BLaER1 treated with 17β-estradiol and CSF1 and Interleukin-3, amounts not matched to agents 10 nM and 100 nM (cell line): ENCODE measurements at regions not wholly inside any gene's neighbourhood (a gene's known extent, or its start where the extent isn't known, plus 50 kb on each side); places are given as distances from the start of the nearest gene placed in this dataset.

ENCODE experiments used
- H3K27ac ChIP-seq, 11 experiments: shearing (Covaris generic); formaldehyde crosslinking; 2 replicates each; pipeline ENCODE4 v1.8.1; 2022
- H3K27me3 ChIP-seq, 11 experiments: shearing (Covaris generic); formaldehyde crosslinking; 2 replicates each; pipeline ENCODE4 v1.8.1; 2022
- H3K36me3 ChIP-seq, 11 experiments: shearing (Covaris generic); formaldehyde crosslinking; 2 replicates each; pipeline ENCODE4 v1.8.1; 2022
- H3K4me1 ChIP-seq, 10 experiments: shearing (Covaris generic); formaldehyde crosslinking; 2 replicates each; pipeline ENCODE4 v1.8.1; 2022
- H3K4me2 ChIP-seq, 11 experiments: shearing (Covaris generic); formaldehyde crosslinking; 2 replicates each; pipeline ENCODE4 v1.8.1; 2022
- H3K4me3 ChIP-seq, 10 experiments: shearing (Covaris generic); formaldehyde crosslinking; 2 replicates each; pipeline ENCODE4 v1.8.1; 2022
- H3K9ac ChIP-seq, 11 experiments: shearing (Covaris generic); formaldehyde crosslinking; 2 replicates each; pipeline ENCODE4 v1.8.1; 2022
- H3K9me3 ChIP-seq, 11 experiments: shearing (Covaris generic); formaldehyde crosslinking; replicated peaks in 1 of 11; 2 replicates each; pipeline ENCODE4 v1.8.1; 2022
- H4K20me1 ChIP-seq, 11 experiments: shearing (Covaris generic); formaldehyde crosslinking; 2 replicates each; pipeline ENCODE4 v1.8.1; 2022
- Cebpa-rat ChIP-seq, 11 experiments: shearing (Covaris generic); IDR thresholded peaks; 2 replicates each; pipeline ENCODE4 v1.8.1; 2022

GRCh38 chr1:69400128-69400527 lies 167.6 kb upstream of the LRRC7 start:
- no peak for TF ChIP-seq Cebpa-rat (IDR thresholded peaks at IDR 0.05)

GRCh38 chr1:69401879-69402278 lies 165.8 kb upstream of the LRRC7 start:
- Histone ChIP-seq H3K36me3 (no peaks in the 10 kb centered on the region), H4K20me1 (no peaks in the 10 kb centered on the region), H3K4me2 (no peak overlapping the region), H3K27ac (no peak overlapping the region), H3K4me1 (no peaks in the 10 kb centered on the region), H3K9me3 (no peaks in the 10 kb centered on the region), H3K4me3 (no peak overlapping the region), H3K9ac (no peak overlapping the region), H3K27me3 (no peaks in the 10 kb centered on the region)
- no peak for TF ChIP-seq Cebpa-rat (IDR thresholded peaks at IDR 0.05)

More at GRCh38 chr1:69400128-69400527, 167.6 kb upstream of the LRRC7 start:
- 0 out of 22 replicates have a peak, but pooled peaks cover 0 to under 1% (median 0%) of the 10 kb centered on the region in 11 experiments for H3K9me3 ChIP-seq
- H3K4me2 ChIP-seq: no peak overlapping the region
- H3K4me1 ChIP-seq: no peaks in the 10 kb centered on the region
- no peaks in the 10 kb centered on the region for H3K36me3 ChIP-seq
- H4K20me1 ChIP-seq: no peaks in the 10 kb centered on the region
- H3K27ac ChIP-seq: no peak overlapping the region
- no peak overlapping the region for H3K4me3 ChIP-seq
- H3K27me3 ChIP-seq: no peaks in the 10 kb centered on the region
- H3K9ac ChIP-seq: no peak overlapping the region

GRCh38 chr1:69403756-69404320 lies 163.9 kb upstream of the LRRC7 start:
- Histone ChIP-seq H3K9me3 (no peaks in the 10 kb centered on the region), H3K4me1 (no peaks in the 10 kb centered on the region), H3K4me2 (no peak overlapping the region), H3K36me3 (no peaks in the 10 kb centered on the region), H3K27ac (no peak overlapping the region), H4K20me1 (no peaks in the 10 kb centered on the region), H3K27me3 (no peaks in the 10 kb centered on the region), H3K4me3 (no peak overlapping the region), H3K9ac (no peak overlapping the region)
- no peak for TF ChIP-seq Cebpa-rat (IDR thresholded peaks at IDR 0.05)

- no peak for TF ChIP-seq Cebpa-rat (IDR thresholded peaks at IDR 0.05)
- Histone ChIP-seq H3K9me3 (no peaks in the 10 kb centered on the region), H3K27me3 (no peaks in the 10 kb centered on the region), H3K27ac (no peak overlapping the region), H3K4me1 (no peaks in the 10 kb centered on the region), H3K4me3 (no peak overlapping the region), H3K4me2 (no peak overlapping the region), H3K36me3 (no peaks in the 10 kb centered on the region), H3K9ac (no peak overlapping the region), H4K20me1 (no peaks in the 10 kb centered on the region)
These were observed 163.2 kb upstream of the LRRC7 start for GRCh38 chr1:69404486-69404885.

GRCh38 chr1:69406244-69406643 lies 161.5 kb upstream of the LRRC7 start:
- no peaks in the 10 kb centered on the region for H3K4me1 ChIP-seq
- no peak overlapping the region for H3K4me3 ChIP-seq

GRCh38 chr1:69409731-69410456 lies 157.8 kb upstream of the LRRC7 start:
- Histone ChIP-seq H3K4me2 (no peak overlapping the region), H3K27ac (no peak overlapping the region), H3K27me3 (no peaks in the 10 kb centered on the region), H4K20me1 (no peaks in the 10 kb centered on the region), H3K36me3 (no peaks in the 10 kb centered on the region), H3K9ac (no peak overlapping the region), H3K4me3 (no peak overlapping the region), H3K9me3 (no peaks in the 10 kb centered on the region), H3K4me1 (no peaks in the 10 kb centered on the region)
- TF ChIP-seq Cebpa-rat (IDR thresholded peaks at IDR 0.05): no peak

More at GRCh38 chr1:69406244-69406643, 161.5 kb upstream of the LRRC7 start:
- Histone ChIP-seq H3K27ac (no peak overlapping the region), H3K27me3 (no peaks in the 10 kb centered on the region), H3K9me3 (no peaks in the 10 kb centered on the region), H4K20me1 (no peaks in the 10 kb centered on the region), H3K9ac (no peak overlapping the region), H3K36me3 (no peaks in the 10 kb centered on the region), H3K4me2 (no peak overlapping the region)
- no peak for TF ChIP-seq Cebpa-rat (IDR thresholded peaks at IDR 0.05)

GRCh38 chr1:69410457-69410850 lies 157.3 kb upstream of the LRRC7 start:
- no peak for TF ChIP-seq Cebpa-rat (IDR thresholded peaks at IDR 0.05)
- H3K4me2 ChIP-seq: no peak overlapping the region
- H4K20me1 ChIP-seq: no peaks in the 10 kb centered on the region
- no peaks in the 10 kb centered on the region for H3K9me3 ChIP-seq
- no peak overlapping the region for H3K27ac ChIP-seq
- H3K4me1 ChIP-seq: no peaks in the 10 kb centered on the region
- H3K36me3 ChIP-seq: no peaks in the 10 kb centered on the region
- no peak overlapping the region for H3K4me3 ChIP-seq
- no peak overlapping the region for H3K9ac ChIP-seq
- H3K27me3 ChIP-seq: no peaks in the 10 kb centered on the region

GRCh38 chr1:69410893-69411292 lies 156.8 kb upstream of the LRRC7 start:
- H3K27ac ChIP-seq: no peak overlapping the region
- no peaks in the 10 kb centered on the region for H3K27me3 ChIP-seq
- H3K4me3 ChIP-seq: no peak overlapping the region
- H3K4me2 ChIP-seq: no peak overlapping the region
- H3K9ac ChIP-seq: no peak overlapping the region
- no peaks in the 10 kb centered on the region for H3K4me1 ChIP-seq
- no peaks in the 10 kb centered on the region for H4K20me1 ChIP-seq
- no peak for TF ChIP-seq Cebpa-rat (IDR thresholded peaks at IDR 0.05)
- no peaks in the 10 kb centered on the region for H3K9me3 ChIP-seq
- no peaks in the 10 kb centered on the region for H3K36me3 ChIP-seq

GRCh38 chr1:69411617-69412016 lies 156.1 kb upstream of the LRRC7 start:
- H3K9me3 ChIP-seq: no peaks in the 10 kb centered on the region
- no peak overlapping the region for H3K4me3 ChIP-seq
- H3K36me3 ChIP-seq: no peaks in the 10 kb centered on the region
- no peak overlapping the region for H3K27ac ChIP-seq
- no peaks in the 10 kb centered on the region for H3K27me3 ChIP-seq
- H3K4me2 ChIP-seq: no peak overlapping the region
- H3K4me1 ChIP-seq: no peaks in the 10 kb centered on the region
- no peak overlapping the region for H3K9ac ChIP-seq
- no peaks in the 10 kb centered on the region for H4K20me1 ChIP-seq
- TF ChIP-seq Cebpa-rat (IDR thresholded peaks at IDR 0.05): no peak

- H3K4me2 ChIP-seq: no peak overlapping the region
- TF ChIP-seq Cebpa-rat (IDR thresholded peaks at IDR 0.05): no peak
- H3K9ac ChIP-seq: no peak overlapping the region
- no peaks in the 10 kb centered on the region for H3K4me1 ChIP-seq
- no peak overlapping the region for H3K4me3 ChIP-seq
- no peaks in the 10 kb centered on the region for H3K27me3 ChIP-seq
- no peak overlapping the region for H3K27ac ChIP-seq
- no peaks in the 10 kb centered on the region for H3K9me3 ChIP-seq
- H4K20me1 ChIP-seq: no peaks in the 10 kb centered on the region
- no peaks in the 10 kb centered on the region for H3K36me3 ChIP-seq
These were observed 154.6 kb upstream of the LRRC7 start for GRCh38 chr1:69413129-69413528.
